Lung (tissue), 11 donors: ENCODE measurements at regions not wholly inside any gene's neighbourhood (a gene's known extent, or its start where the extent isn't known, plus 50 kb on each side); places are given as distances from the start of the nearest gene placed in this dataset.

Experiments used
- ATAC-seq: fragments of 200-7000 bp; cut with Tn5 transposase; one replicate; pipeline ENCODE4 v1.9.1; 2020; ENCODE audit warnings: moderate number of reproducible peaks; ENCODE audit not compliant: insufficient read depth, low FRiP score
- DNase-seq, 3 donors: peaks; one replicate each; pipeline ENCODE4 v3.0.0-alpha.2; 2013 to 2017
- H3K27ac ChIP-seq, 2 donors: one replicate each; pipeline ENCODE4 v1.5.1; 2013; ENCODE audit warnings: mild to moderate bottlenecking in 2 of 2, moderate library complexity in 2 of 2, control low read depth in 1 of 2, inconsistent platforms in 1 of 2, low read depth in 1 of 2, low read length in 1 of 2
- H3K27me3 ChIP-seq, 3 donors: one replicate each; pipeline ENCODE4 v1.5.1; 2013; ENCODE audit warnings: low read length in 2 of 3; ENCODE audit not compliant: control insufficient read depth in 3 of 3, insufficient read depth in 3 of 3
- H3K36me3 ChIP-seq, 4 donors: one replicate each; pipeline ENCODE4 v1.5.1; 2013; ENCODE audit warnings: low read length in 4 of 4, mild to moderate bottlenecking in 1 of 4, moderate library complexity in 1 of 4; ENCODE audit not compliant: control insufficient read depth in 4 of 4, insufficient read depth in 4 of 4
- H3K4me1 ChIP-seq, 5 donors: one replicate each; pipeline ENCODE4 v1.5.1; 2013; ENCODE audit warnings: low read length in 5 of 5, mild to moderate bottlenecking in 2 of 5, moderate library complexity in 1 of 5; ENCODE audit not compliant: control insufficient read depth in 5 of 5, insufficient read depth in 5 of 5
- H3K4me3 ChIP-seq: one replicate; pipeline ENCODE4 v1.5.1; 2013; ENCODE audit warnings: mild to moderate bottlenecking, control low read depth, moderate library complexity
- H3K9ac ChIP-seq, 2 donors: one replicate each; pipeline ENCODE4 v1.5.1; 2013; ENCODE audit warnings: low read length in 2 of 2, control low read depth in 1 of 2; ENCODE audit not compliant: insufficient read depth in 1 of 2
- H3K9me3 ChIP-seq, 4 donors: one replicate each; pipeline ENCODE4 v1.5.1; 2013; ENCODE audit warnings: low read length in 3 of 4, mild to moderate bottlenecking in 1 of 4, moderate library complexity in 1 of 4; ENCODE audit not compliant: control insufficient read depth in 4 of 4, insufficient read depth in 3 of 4
- CTCF ChIP-seq: IDR thresholded peaks from 2 replicates; pipeline ENCODE4 v1.5.1; 2012; ENCODE audit warnings: mild to moderate bottlenecking; ENCODE audit errors: control extremely low read depth, extremely low read depth
- WGBS, 2 donors: extraction: QIAGEN DNeasy Blood & Tissue Kit; methylation state at CpG; one replicate each; pipeline ENCODE4 v1.1.7; 2013; 5-methylcytosine and 5-hydroxymethylcytosine counted together
- donor health status: control.
- donor health status: control.
- donor health status: Bipolar disorder and iron deficiency.
- donor health status: healthy.
- donor health status: DM: yes; HTN: yes; CAD: no.

GRCh38 chr2:234326694-234327093 lies 170.2 kb downstream of the ARL4C start:
- no peak for TF ChIP-seq CTCF
- Histone ChIP-seq H3K27ac (no peak overlapping the region), H3K36me3 (no peaks in the 10 kb centered on the region), H3K4me1 (no peaks in the 10 kb centered on the region), H3K9ac (no peak overlapping the region), H3K4me3 (no peak overlapping the region), H3K27me3 (peaks cover 0 to 2% (median 0%) of the 10 kb centered on the region in 3 donors), H3K9me3 (no peaks in the 10 kb centered on the region)
- ATAC-seq (no peak), DNase-seq (no peak)
- WGBS, 2 donors = 88 to 96% methylated on average over 2 of the region's 2 CpGs

- 88 to 90% methylated on average over 5 of the region's 5 CpGs for WGBS, 2 donors
- no peak for TF ChIP-seq CTCF
- ATAC-seq (no peak), DNase-seq (peak in 1 of 3 donors; percentile 56)
- Histone ChIP-seq H3K9ac (no peak overlapping the region), H3K27me3 (peaks cover 0 to 2% (median 0%) of the 10 kb centered on the region in 3 donors), H3K36me3 (no peaks in the 10 kb centered on the region), H3K4me3 (no peak overlapping the region), H3K27ac (no peak overlapping the region), H3K9me3 (no peaks in the 10 kb centered on the region), H3K4me1 (no peaks in the 10 kb centered on the region)
These were observed 172.8 kb downstream of the ARL4C start for GRCh38 chr2:234324116-234324515.

- no peak for ATAC-seq
- Histone ChIP-seq H3K9ac (no peak overlapping the region), H3K27ac (no peak overlapping the region), H3K4me1 (no peaks in the 10 kb centered on the region), H3K4me3 (no peak overlapping the region), H3K27me3 (peaks cover 0 to 2% (median 0%) of the 10 kb centered on the region in 3 donors), H3K36me3 (no peaks in the 10 kb centered on the region), H3K9me3 (no peaks in the 10 kb centered on the region)
- no peak for DNase-seq
- WGBS, 2 donors = 61 to 77% methylated on average over 2 of the region's 2 CpGs
- TF ChIP-seq CTCF = no peak
These were observed 174.0 kb downstream of the ARL4C start for GRCh38 chr2:234322766-234323465.

- TF ChIP-seq CTCF = no peak
- Histone ChIP-seq H3K9ac (no peak overlapping the region), H3K36me3 (no peaks in the 10 kb centered on the region), H3K4me3 (no peak overlapping the region), H3K4me1 (no peaks in the 10 kb centered on the region), H3K9me3 (no peaks in the 10 kb centered on the region), H3K27ac (no peak overlapping the region), H3K27me3 (peaks cover 0 to 2% (median 0%) of the 10 kb centered on the region in 3 donors)
- DNase-seq = no peak
- 69 to 70% methylated on average over 3 of the region's 3 CpGs for WGBS, 2 donors
- no peak for ATAC-seq
These were observed 176.8 kb downstream of the ARL4C start for GRCh38 chr2:234320066-234320465.
